Epithelial cell of esophagus (primary cell): ENCODE measurements at regions not wholly inside any gene's neighbourhood (a gene's known extent, or its start where the extent isn't known, plus 50 kb on each side); places are given as distances from the start of the nearest gene placed in this dataset.

Experiments used
- DNase-seq: peaks from one replicate; pipeline ENCODE4 v3.0.0; 2010; ENCODE audit warnings: low read depth
- H3K4me3 ChIP-seq: 2 replicates; pipeline ENCODE4 v1.5.1; 2011; ENCODE audit warnings: mild to moderate bottlenecking, low read length, control low read depth
- TF ChIP-seq, protein P1 (sequence below): IDR thresholded peaks from 2 replicates; pipeline ENCODE4 v1.5.1; 2011; ENCODE audit warnings: low read depth, mild to moderate bottlenecking, low read length, control low read depth, inconsistent platforms; ENCODE audit not compliant: insufficient read depth; ENCODE audit errors: missing control alignments

DNA sequence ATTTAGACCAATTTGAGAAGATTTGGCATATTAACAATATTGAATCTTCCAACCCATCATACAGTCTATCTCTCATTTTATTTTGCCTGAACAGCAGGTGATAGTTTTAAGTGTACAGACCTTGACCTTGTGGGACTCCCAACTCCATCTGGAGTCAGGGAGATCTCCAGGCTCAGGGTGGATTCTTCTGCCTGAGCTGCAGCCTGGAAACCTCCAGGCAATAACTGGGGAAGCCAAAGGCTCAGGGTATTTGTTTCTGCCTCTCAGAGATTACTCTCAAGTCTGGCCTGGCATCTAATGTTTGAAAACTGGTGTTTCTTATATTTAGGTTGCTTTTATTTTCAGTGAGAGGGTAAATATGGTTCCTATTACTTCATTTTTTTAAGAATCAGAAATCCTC lies 102.1 kb upstream of the C1QTNF9B start:
- DNase-seq = no peak
- TF ChIP-seq, protein P1, sequence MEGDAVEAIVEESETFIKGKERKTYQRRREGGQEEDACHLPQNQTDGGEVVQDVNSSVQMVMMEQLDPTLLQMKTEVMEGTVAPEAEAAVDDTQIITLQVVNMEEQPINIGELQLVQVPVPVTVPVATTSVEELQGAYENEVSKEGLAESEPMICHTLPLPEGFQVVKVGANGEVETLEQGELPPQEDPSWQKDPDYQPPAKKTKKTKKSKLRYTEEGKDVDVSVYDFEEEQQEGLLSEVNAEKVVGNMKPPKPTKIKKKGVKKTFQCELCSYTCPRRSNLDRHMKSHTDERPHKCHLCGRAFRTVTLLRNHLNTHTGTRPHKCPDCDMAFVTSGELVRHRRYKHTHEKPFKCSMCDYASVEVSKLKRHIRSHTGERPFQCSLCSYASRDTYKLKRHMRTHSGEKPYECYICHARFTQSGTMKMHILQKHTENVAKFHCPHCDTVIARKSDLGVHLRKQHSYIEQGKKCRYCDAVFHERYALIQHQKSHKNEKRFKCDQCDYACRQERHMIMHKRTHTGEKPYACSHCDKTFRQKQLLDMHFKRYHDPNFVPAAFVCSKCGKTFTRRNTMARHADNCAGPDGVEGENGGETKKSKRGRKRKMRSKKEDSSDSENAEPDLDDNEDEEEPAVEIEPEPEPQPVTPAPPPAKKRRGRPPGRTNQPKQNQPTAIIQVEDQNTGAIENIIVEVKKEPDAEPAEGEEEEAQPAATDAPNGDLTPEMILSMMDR = no peak

DNA sequence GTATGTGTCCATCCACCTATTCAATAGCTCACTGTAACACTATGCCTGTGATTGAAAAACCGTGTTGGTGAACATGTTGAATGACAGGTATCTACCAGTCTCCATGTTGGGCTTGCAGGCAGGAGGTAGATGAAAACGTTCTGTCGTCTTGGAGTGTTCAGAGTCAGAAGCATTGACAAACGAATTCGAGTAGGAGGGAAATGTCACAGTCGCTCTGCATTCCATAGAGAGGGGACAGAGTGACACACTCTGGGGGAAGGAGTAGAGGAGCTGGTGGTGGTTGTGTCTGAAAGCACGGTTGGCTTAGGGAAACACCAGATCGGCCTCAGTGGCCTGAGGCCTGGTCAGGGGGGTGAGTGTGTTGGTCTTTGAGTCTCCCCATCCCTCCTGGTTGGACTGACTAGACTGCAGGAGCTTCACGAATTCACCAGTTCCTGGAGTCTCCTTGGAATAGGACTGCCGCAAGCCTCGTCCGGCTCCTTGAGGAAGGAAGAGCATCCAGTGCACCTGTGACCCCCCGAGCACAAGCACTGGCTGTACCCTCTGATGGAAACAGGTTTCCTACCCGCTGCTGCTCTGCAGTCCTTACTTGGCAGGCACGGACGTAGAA lies 105.0 kb upstream of the C1QTNF9B start:
- no peak overlapping the region for H3K4me3 ChIP-seq
- TF ChIP-seq, protein P1 = no peak
- DNase-seq = no peak

More for the DNA sequence above, 102.1 kb upstream of the C1QTNF9B start:
- no peak overlapping the region for H3K4me3 ChIP-seq

DNA sequence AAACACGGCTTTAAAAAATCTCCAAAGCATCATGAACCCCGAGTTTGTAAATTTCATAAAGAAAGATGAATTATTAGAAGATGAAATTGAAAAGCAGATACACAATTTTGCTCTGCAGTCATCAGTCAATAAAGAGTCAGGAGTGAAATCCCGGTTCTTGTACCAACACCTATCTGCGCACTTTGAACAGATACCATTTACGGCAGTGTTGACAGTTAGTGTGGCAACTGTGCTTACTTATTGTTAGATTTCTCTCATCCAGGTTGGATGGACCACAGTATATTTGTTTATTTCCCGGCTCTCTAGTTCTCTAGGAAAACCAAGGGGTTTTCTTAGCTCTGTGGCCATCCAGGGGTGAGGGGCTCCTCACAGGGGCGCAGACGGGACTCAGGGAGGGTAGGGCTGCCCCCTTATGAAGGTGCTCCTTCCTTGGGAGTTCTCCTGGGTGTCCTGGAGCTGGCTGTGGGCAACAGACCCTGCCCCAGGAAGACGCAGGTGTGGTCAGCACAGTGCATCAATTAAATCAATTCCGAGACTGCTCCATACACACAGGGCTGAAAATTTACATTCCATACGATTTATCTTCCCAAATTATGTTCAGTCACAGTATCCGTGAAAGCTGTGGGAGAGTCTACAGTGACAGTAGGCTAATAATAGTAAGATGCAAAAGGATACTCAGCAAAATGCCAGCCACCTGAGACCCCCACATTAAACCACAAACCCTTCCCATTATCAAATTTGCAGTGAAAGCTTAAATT lies 107.0 kb upstream of the C1QTNF9B start:
- H3K4me3 ChIP-seq = no peak overlapping the region
- TF ChIP-seq, protein P1 = no peak
- DNase-seq = no peak

DNA sequence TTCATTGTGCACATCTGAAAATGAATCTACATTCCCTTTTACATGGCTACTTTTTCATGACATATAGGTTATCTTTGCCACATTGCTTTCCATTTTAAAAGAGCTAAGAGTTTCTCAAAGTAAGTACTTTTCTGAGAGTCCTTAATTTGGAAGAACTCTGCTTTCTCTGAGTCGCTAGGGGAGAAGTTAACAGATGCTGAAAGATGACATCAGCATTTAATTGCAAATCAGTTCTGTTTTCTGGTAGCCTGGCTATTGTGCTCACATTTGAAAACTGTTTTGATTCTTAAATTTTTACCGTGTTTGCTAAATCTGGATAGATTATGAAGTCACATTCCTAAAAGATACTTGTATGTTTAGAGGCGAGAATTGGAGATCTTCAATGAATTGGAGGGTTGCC lies 107.7 kb upstream of the C1QTNF9B start:
- DNase-seq = no peak
- H3K4me3 ChIP-seq = no peak overlapping the region
- TF ChIP-seq, protein P1 = no peak

DNA sequence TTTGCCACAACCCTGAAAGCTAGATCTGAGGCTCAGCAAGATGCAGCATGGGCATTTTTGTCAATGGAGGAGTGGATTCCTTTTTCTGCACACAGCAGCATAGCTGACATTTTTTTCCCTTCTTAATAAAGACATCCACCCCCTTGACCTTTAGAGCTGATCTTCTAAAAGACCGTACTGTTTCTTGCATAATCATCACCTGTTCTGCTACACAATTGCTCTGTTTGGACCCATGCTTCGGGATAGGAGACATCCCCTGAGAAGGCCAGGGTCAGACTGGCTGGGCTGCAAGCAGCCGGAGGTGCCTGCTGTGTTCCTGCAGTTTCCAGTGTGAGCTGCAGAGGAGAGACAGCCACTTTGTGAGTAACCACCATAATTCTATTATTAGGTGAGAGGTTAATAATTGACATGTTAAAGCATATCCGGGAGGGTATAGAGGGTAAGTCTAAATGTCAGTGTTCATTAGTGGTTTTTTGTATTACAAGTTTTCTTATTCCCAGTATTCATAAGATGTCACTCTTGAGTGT lies 108.5 kb upstream of the C1QTNF9B start:
- no peak overlapping the region for H3K4me3 ChIP-seq
- TF ChIP-seq, protein P1 = no peak
- DNase-seq = no peak

DNA sequence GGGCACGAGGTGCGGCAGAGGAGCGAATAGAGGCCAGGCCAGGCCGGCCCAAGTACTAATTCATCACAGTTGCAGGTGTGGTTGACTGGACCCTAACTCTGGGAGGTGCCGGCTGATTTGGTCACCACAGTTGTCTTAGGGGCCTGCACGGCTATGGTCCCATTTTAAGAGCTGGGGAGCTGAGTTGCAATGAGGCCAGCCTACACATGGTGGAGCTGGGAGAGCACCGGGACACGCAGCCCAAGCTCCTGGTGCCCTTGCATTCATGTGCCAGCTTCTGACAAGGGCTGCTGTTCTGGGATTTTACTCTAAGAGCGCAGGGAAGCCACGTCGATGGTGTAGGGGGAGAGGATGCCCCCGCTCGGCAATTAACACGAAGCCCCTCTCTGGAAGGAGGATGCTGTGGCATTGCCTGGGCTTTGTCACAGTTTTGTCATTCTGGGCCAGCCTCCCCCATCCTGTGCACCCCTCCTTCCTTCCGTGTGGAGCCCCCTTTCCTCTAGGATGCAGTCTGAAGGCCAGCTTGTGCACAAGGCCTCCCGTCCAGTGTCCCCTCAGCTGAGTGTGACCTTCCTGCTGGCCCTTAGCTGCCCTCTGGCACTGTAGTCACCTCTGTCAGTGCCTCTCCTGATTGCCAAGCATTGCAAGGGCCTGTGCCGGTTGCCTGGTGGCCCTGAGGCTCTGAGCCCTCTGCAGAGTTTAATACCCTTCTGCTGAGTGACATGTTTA lies 109.4 kb upstream of the C1QTNF9B start:
- TF ChIP-seq, protein P1 = no peak
- H3K4me3 ChIP-seq = no peak overlapping the region
- no peak for DNase-seq
